H9 (cell line): ENCODE measurements at regions not wholly inside any gene's neighbourhood (a gene's known extent, or its start where the extent isn't known, plus 50 kb on each side); places are given as distances from the start of the nearest gene placed in this dataset.

Source experiments
- DNase-seq: peaks from one replicate; pipeline ENCODE4 v3.0.0-alpha.2; 2017
- H2AFZ ChIP-seq: one replicate; pipeline ENCODE4 v1.6.1; 2013; ENCODE audit warnings: mild to moderate bottlenecking, low read length, control low read depth, moderate library complexity
- H2AK5ac ChIP-seq: 2 replicates; pipeline ENCODE4 v1.6.1; 2013; ENCODE audit warnings: low read length, control low read depth, mixed read lengths; ENCODE audit not compliant: insufficient read length
- H2BK120ac ChIP-seq: one replicate; pipeline ENCODE4 v1.6.1; 2013; ENCODE audit warnings: low read depth, mild to moderate bottlenecking, low read length, control low read depth, inconsistent platforms; ENCODE audit not compliant: poor library complexity, severe bottlenecking
- H2BK12ac ChIP-seq: 2 replicates; pipeline ENCODE4 v1.6.1; 2013; ENCODE audit warnings: low read length, control low read depth, mixed read lengths, low read depth; ENCODE audit not compliant: insufficient read length
- H2BK15ac ChIP-seq: 2 replicates; pipeline ENCODE4 v1.6.1; 2013; ENCODE audit warnings: low read depth, low read length, control low read depth
- H2BK20ac ChIP-seq: one replicate; pipeline ENCODE4 v1.6.1; 2013; ENCODE audit warnings: low read depth, mild to moderate bottlenecking, low read length, control low read depth, inconsistent platforms; ENCODE audit not compliant: poor library complexity, severe bottlenecking
- H2BK5ac ChIP-seq: 2 replicates; pipeline ENCODE4 v1.6.1; 2013; ENCODE audit warnings: low read length, control low read depth, mixed read lengths; ENCODE audit not compliant: insufficient read length
- H3K14ac ChIP-seq: 2 replicates; pipeline ENCODE4 v1.6.1; 2013; ENCODE audit warnings: low read length, control low read depth; ENCODE audit not compliant: insufficient read depth
- H3K18ac ChIP-seq: 2 replicates; pipeline ENCODE4 v1.6.1; 2013; ENCODE audit warnings: low read depth, mild to moderate bottlenecking, mixed read lengths, low read length, control low read depth; ENCODE audit not compliant: insufficient read length
- H3K23ac ChIP-seq: 2 replicates; pipeline ENCODE4 v1.6.1; 2013; ENCODE audit warnings: low read length, control low read depth, mixed read lengths, low read depth; ENCODE audit not compliant: insufficient read length
- H3K23me2 ChIP-seq: 2 replicates; pipeline ENCODE4 v1.6.1; 2013; ENCODE audit warnings: low read depth, mild to moderate bottlenecking, mixed read lengths, low read length, control low read depth; ENCODE audit not compliant: insufficient read length, poor library complexity, severe bottlenecking
- H3K27ac ChIP-seq: 2 replicates; pipeline ENCODE4 v1.5.1; 2013; ENCODE audit warnings: low read length, control low read depth, mixed read lengths, low read depth; ENCODE audit not compliant: insufficient read length
- H3K27me3 ChIP-seq: 2 replicates; pipeline ENCODE4 v1.6.1; 2013; ENCODE audit warnings: low read length, control low read depth, inconsistent platforms; ENCODE audit not compliant: insufficient read depth
- H3K4ac ChIP-seq: 2 replicates; pipeline ENCODE4 v1.6.1; 2013; ENCODE audit warnings: low read depth, mild to moderate bottlenecking, control low read depth, inconsistent platforms, low read length, moderate library complexity
- H3K4me1 ChIP-seq: 2 replicates; pipeline ENCODE4 v1.6.1; 2013; ENCODE audit warnings: low read length, control low read depth, inconsistent platforms; ENCODE audit not compliant: insufficient read depth
- H3K4me2 ChIP-seq: 2 replicates; pipeline ENCODE4 v1.6.1; 2013; ENCODE audit warnings: low read length, control low read depth, mixed read lengths; ENCODE audit not compliant: insufficient read length, insufficient read depth
- H3K56ac ChIP-seq: 2 replicates; pipeline ENCODE4 v1.6.1; 2013; ENCODE audit warnings: low read depth, mild to moderate bottlenecking, mixed read lengths, low read length, control low read depth; ENCODE audit not compliant: insufficient read length
- H3K79me1 ChIP-seq: 2 replicates; pipeline ENCODE4 v1.6.1; 2013; ENCODE audit warnings: low read depth, mild to moderate bottlenecking, moderate library complexity, low read length, control low read depth, inconsistent platforms; ENCODE audit not compliant: insufficient read depth, poor library complexity, severe bottlenecking
- H3K79me2 ChIP-seq: 2 replicates; pipeline ENCODE4 v1.6.1; 2013; ENCODE audit warnings: low read length, control low read depth, inconsistent platforms; ENCODE audit not compliant: insufficient read depth
- H3K9ac ChIP-seq: 2 replicates; pipeline ENCODE4 v1.6.1; 2013; ENCODE audit warnings: low read length, control low read depth, mixed read lengths; ENCODE audit not compliant: insufficient read length; ENCODE audit errors: extremely low read depth
- H3K9me3 ChIP-seq: one replicate; pipeline ENCODE4 v1.6.1; 2013; ENCODE audit warnings: low read depth, low read length, inconsistent platforms; ENCODE audit not compliant: control insufficient read depth
- H3T11ph ChIP-seq: one replicate; pipeline ENCODE4 v1.6.1; 2013; ENCODE audit warnings: mild to moderate bottlenecking, low read length, control low read depth, inconsistent platforms
- H4K20me1 ChIP-seq: one replicate; pipeline ENCODE4 v1.6.1; 2013; ENCODE audit not compliant: control insufficient read depth, insufficient read length, insufficient read depth
- H4K5ac ChIP-seq: 2 replicates; pipeline ENCODE4 v1.6.1; 2013; ENCODE audit warnings: low read depth, mild to moderate bottlenecking, mixed read lengths, low read length, control low read depth; ENCODE audit not compliant: insufficient read length
- H4K8ac ChIP-seq: replicated peaks from 2 replicates; pipeline ENCODE4 v1.6.1; 2013; ENCODE audit warnings: low read length, control low read depth, mixed read lengths, low read depth; ENCODE audit not compliant: insufficient read length
- H4K91ac ChIP-seq: 2 replicates; pipeline ENCODE4 v1.6.1; 2013; ENCODE audit warnings: low read depth, mild to moderate bottlenecking, moderate library complexity, mixed read lengths, low read length, control low read depth; ENCODE audit not compliant: insufficient read length
- H3K27ac Mint-ChIP-seq, 3 experiments: 2 replicates in 2 of 3; 3 replicates in 1 of 3; pipeline ENCODE4 v1.8.0; 2020 to 2021; ENCODE audit warnings: mixed read lengths in 3 of 3, mild to moderate bottlenecking in 1 of 3, moderate library complexity in 1 of 3
- H3K27me3 Mint-ChIP-seq: 2 replicates; pipeline ENCODE4 v1.8.0; 2021; ENCODE audit warnings: low read depth, mild to moderate bottlenecking, moderate library complexity, mixed read lengths
- H3K36me3 Mint-ChIP-seq, 3 experiments: 2 replicates in 2 of 3; 3 replicates in 1 of 3; pipeline ENCODE4 v1.8.0; 2020 to 2021; ENCODE audit warnings: low read depth in 3 of 3, mixed read lengths in 3 of 3; ENCODE audit not compliant: insufficient read depth in 1 of 3
- H3K4me1 Mint-ChIP-seq, 2 experiments: 2 replicates each; pipeline ENCODE4 v1.8.0; 2020; ENCODE audit warnings: mixed read lengths in 2 of 2
- H3K4me3 Mint-ChIP-seq, 2 experiments: 2 replicates in 1 of 2; 3 replicates in 1 of 2; pipeline ENCODE4 v1.8.0; 2020 to 2021; ENCODE audit warnings: mild to moderate bottlenecking in 2 of 2, mixed read lengths in 2 of 2, moderate library complexity in 1 of 2
- H3K9me3 Mint-ChIP-seq, 2 experiments: 2 replicates in 1 of 2; 3 replicates in 1 of 2; pipeline ENCODE4 v1.8.0; 2020; ENCODE audit warnings: mild to moderate bottlenecking in 2 of 2, mixed read lengths in 2 of 2, moderate library complexity in 1 of 2
- CTCF ChIP-seq: fragments of 200-600 bp; sonication (generic); conservative IDR thresholded peaks from 3 replicates; pipeline ENCODE4 v1.8.0; 2021; ENCODE audit warnings: antibody characterized with exemption, mild to moderate bottlenecking
- WGBS: extraction: QIAGEN DNeasy Blood & Tissue Kit; methylation state at CpG from one replicate; pipeline ENCODE4 v1.1.7; 2013; ENCODE audit warnings: missing lambda C conversion rate, low lambda C conversion rate, mixed read lengths; ENCODE audit not compliant: insufficient read length; ENCODE audit errors: extremely low coverage; 5-methylcytosine and 5-hydroxymethylcytosine counted together

- Histone ChIP-seq H3K18ac (no peak overlapping the region), H3K27ac (no peak overlapping the region), H3K4me2 (no peak overlapping the region), H2AK5ac (no peak overlapping the region), H3K56ac (no peak overlapping the region), H3K23ac (no peak overlapping the region), H2AFZ (no peak overlapping the region), H3K9ac (no peak overlapping the region), H3K79me1 (no peaks in the 10 kb centered on the region), H3K23me2 (no peaks in the 10 kb centered on the region), H4K20me1 (no peaks in the 10 kb centered on the region), H3K14ac (no peak overlapping the region; the same call in 1 of the 2 replicates), H4K91ac (no peak overlapping the region), H2BK120ac (no peak overlapping the region), H3K9me3 (no peaks in the 10 kb centered on the region), H3T11ph (no peak overlapping the region), H2BK5ac (no peak overlapping the region), H3K27me3 (no peaks in the 10 kb centered on the region), H2BK20ac (no peak overlapping the region), H3K4ac (no peak overlapping the region), H2BK12ac (no peak overlapping the region), H3K4me1 (no peaks in the 10 kb centered on the region), H4K5ac (no peak overlapping the region), H4K8ac (no peak overlapping the region), H2BK15ac (no peak overlapping the region), H3K79me2 (no peaks in the 10 kb centered on the region)
- Mint-ChIP-seq H3K9me3 (no peaks in the 10 kb centered on the region), H3K4me1 (peaks cover 45 to 46% of the 10 kb centered on the region in 2 experiments), H3K27me3 (no peaks in the 10 kb centered on the region), H3K27ac (peak overlapping the region in 1 of 3 experiments; percentile 55; a peak in 1 of 7 replicates), H3K4me3 (no peak overlapping the region), H3K36me3 (peaks cover 0 to 7% (median 1%) of the 10 kb centered on the region in 3 experiments; a peak in 4 of 7 replicates)
- TF ChIP-seq CTCF = no peak
- WGBS = no CpG with 5 or more reads among the region's 1 CpG
- DNase-seq = no peak
Observed at GRCh38 chr3:89046661-89047060, 60.8 kb upstream of the EPHA3 start.
